SK-N-SH treated with all-trans-retinoic acid at 6 μM for 48 hours (cell line): ENCODE measurements at regions not wholly inside any gene's neighbourhood (a gene's known extent, or its start where the extent isn't known, plus 50 kb on each side); places are given as distances from the start of the nearest gene placed in this dataset.

Experiments used
- ATAC-seq: fragments of 200-7000 bp; cut with Tn5 transposase; 3 replicates; pipeline ENCODE4 v1.9.1; 2020; ENCODE audit warnings: mild to moderate bottlenecking, moderate library complexity
- BACH2 ChIP-seq: fragments of 250-450 bp; sonication (Bioruptor Pico); IDR thresholded peaks from 2 replicates; pipeline ENCODE4 v1.9.0; 2021; ENCODE audit warnings: mild to moderate bottlenecking, borderline replicate concordance
- CSDC2 ChIP-seq: fragments of 250-450 bp; sonication (Bioruptor Pico); IDR thresholded peaks from 2 replicates; pipeline ENCODE4 v1.5.0; 2020; ENCODE audit warnings: mild to moderate bottlenecking, moderate library complexity
- CSRNP3 ChIP-seq: fragments of 250-450 bp; sonication (Bioruptor Pico); IDR thresholded peaks from 2 replicates; pipeline ENCODE4 v1.5.1; 2021; ENCODE audit warnings: mild to moderate bottlenecking, moderate library complexity
- ESRRG ChIP-seq: fragments of 250-450 bp; sonication (Bioruptor Pico); IDR thresholded peaks from 2 replicates; pipeline ENCODE4 v1.6.1; 2021; ENCODE audit warnings: mild to moderate bottlenecking
- GLIS3 ChIP-seq: fragments of 250-450 bp; sonication (Bioruptor Pico); IDR thresholded peaks from 2 replicates; pipeline ENCODE4 v1.5.0; 2020; ENCODE audit warnings: mild to moderate bottlenecking, moderate library complexity
- OSR1 ChIP-seq: fragments of 250-450 bp; sonication (Bioruptor Pico); IDR thresholded peaks from 2 replicates; pipeline ENCODE4 v1.8.0; 2022; ENCODE audit warnings: moderate library complexity, mild to moderate bottlenecking, inconsistent platforms
- PATZ1 ChIP-seq: fragments of 250-450 bp; sonication (Bioruptor Pico); IDR thresholded peaks from 2 replicates; pipeline ENCODE4 v1.8.0; 2020; ENCODE audit warnings: mild to moderate bottlenecking, moderate library complexity, borderline replicate concordance
- PPARA ChIP-seq: fragments of 250-450 bp; sonication (Bioruptor Pico); IDR thresholded peaks from 2 replicates; pipeline ENCODE4 v1.5.0; 2020; ENCODE audit warnings: mild to moderate bottlenecking, borderline replicate concordance
- RARB ChIP-seq: fragments of 250-450 bp; sonication (Bioruptor Pico); IDR thresholded peaks from 2 replicates; pipeline ENCODE4 v1.8.0; 2021; ENCODE audit warnings: mild to moderate bottlenecking, moderate library complexity
- SNAI2 ChIP-seq: fragments of 250-450 bp; sonication (Bioruptor Pico); IDR thresholded peaks from 2 replicates; pipeline ENCODE4 v1.5.0; 2020; ENCODE audit warnings: mild to moderate bottlenecking, moderate library complexity
- TCF4 ChIP-seq: fragments of 250-450 bp; sonication (Bioruptor Pico); IDR thresholded peaks from 2 replicates; pipeline ENCODE4 v1.8.0; 2021; ENCODE audit warnings: mild to moderate bottlenecking, moderate library complexity, borderline replicate concordance
- TOX ChIP-seq: fragments of 250-450 bp; sonication (Bioruptor Pico); IDR thresholded peaks from 2 replicates; pipeline ENCODE4 v1.8.0; 2021; ENCODE audit warnings: mild to moderate bottlenecking, moderate library complexity, borderline replicate concordance
- ZC3H10 ChIP-seq: fragments of 250-450 bp; sonication (Bioruptor Pico); IDR thresholded peaks from 2 replicates; pipeline ENCODE4 v1.5.1; 2021; ENCODE audit warnings: mild to moderate bottlenecking, moderate library complexity
- ZFP3 ChIP-seq: fragments of 250-450 bp; sonication (Bioruptor Pico); IDR thresholded peaks from 2 replicates; pipeline ENCODE4 v1.5.0; 2020; ENCODE audit warnings: mild to moderate bottlenecking, moderate library complexity
- ZFP30 ChIP-seq: fragments of 450-650 bp; formaldehyde crosslinking; IDR thresholded peaks from 2 replicates; pipeline ENCODE4 v1.5.0; 2022; ENCODE audit warnings: mild to moderate bottlenecking, moderate library complexity
- ZNF565 ChIP-seq: fragments of 450-650 bp; formaldehyde crosslinking; conservative IDR thresholded peaks from 2 replicates; pipeline ENCODE4 v1.5.0; 2020; ENCODE audit warnings: low read depth, mild to moderate bottlenecking, moderate library complexity
- ZNF70 ChIP-seq: fragments of 450-650 bp; formaldehyde crosslinking; IDR thresholded peaks from 2 replicates; pipeline ENCODE4 v1.5.0; 2020; ENCODE audit warnings: mild to moderate bottlenecking, moderate library complexity
- ZNF8 ChIP-seq: fragments of 450-650 bp; formaldehyde crosslinking; IDR thresholded peaks from 2 replicates; pipeline ENCODE4 v1.5.0; 2020; ENCODE audit warnings: mild to moderate bottlenecking, moderate library complexity
- TF ChIP-seq, protein P1 (sequence below): fragments of 250-450 bp; sonication (Bioruptor Pico); IDR thresholded peaks from 2 replicates; pipeline ENCODE4 v1.5.0; 2020; ENCODE audit warnings: mild to moderate bottlenecking, moderate library complexity
- TF ChIP-seq, protein P2 (sequence below): fragments of 250-450 bp; sonication (Bioruptor Pico); IDR thresholded peaks from 2 replicates; pipeline ENCODE4 v1.5.1; 2020; ENCODE audit warnings: low read depth, mild to moderate bottlenecking, moderate library complexity
- TF ChIP-seq, protein P3 (sequence below): fragments of 250-450 bp; sonication (Bioruptor Pico); IDR thresholded peaks from 2 replicates; pipeline ENCODE4 v1.8.0; 2021; ENCODE audit warnings: low read depth, mild to moderate bottlenecking, moderate library complexity, borderline replicate concordance

DNA sequence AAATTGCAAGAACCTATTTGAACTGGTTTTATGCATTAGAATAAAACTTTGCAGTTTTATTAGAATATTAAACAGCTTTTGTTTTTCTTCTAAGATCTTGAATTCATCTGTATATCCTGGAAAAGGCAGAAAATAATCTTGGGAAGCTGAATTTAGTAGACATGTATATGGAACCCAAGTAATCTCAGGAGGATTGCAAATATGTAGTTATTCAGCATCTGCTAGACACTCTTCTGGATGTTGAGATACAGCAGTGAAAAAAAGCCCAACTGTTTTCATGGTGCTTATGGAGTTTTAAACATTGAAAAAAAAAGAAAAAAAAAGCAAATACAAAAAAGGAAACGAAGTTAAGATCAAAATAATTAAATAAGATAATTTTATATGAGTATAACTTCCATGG lies 922.2 kb upstream of the SEMA6A start (continued):
- TF ChIP-seq, protein P1, sequence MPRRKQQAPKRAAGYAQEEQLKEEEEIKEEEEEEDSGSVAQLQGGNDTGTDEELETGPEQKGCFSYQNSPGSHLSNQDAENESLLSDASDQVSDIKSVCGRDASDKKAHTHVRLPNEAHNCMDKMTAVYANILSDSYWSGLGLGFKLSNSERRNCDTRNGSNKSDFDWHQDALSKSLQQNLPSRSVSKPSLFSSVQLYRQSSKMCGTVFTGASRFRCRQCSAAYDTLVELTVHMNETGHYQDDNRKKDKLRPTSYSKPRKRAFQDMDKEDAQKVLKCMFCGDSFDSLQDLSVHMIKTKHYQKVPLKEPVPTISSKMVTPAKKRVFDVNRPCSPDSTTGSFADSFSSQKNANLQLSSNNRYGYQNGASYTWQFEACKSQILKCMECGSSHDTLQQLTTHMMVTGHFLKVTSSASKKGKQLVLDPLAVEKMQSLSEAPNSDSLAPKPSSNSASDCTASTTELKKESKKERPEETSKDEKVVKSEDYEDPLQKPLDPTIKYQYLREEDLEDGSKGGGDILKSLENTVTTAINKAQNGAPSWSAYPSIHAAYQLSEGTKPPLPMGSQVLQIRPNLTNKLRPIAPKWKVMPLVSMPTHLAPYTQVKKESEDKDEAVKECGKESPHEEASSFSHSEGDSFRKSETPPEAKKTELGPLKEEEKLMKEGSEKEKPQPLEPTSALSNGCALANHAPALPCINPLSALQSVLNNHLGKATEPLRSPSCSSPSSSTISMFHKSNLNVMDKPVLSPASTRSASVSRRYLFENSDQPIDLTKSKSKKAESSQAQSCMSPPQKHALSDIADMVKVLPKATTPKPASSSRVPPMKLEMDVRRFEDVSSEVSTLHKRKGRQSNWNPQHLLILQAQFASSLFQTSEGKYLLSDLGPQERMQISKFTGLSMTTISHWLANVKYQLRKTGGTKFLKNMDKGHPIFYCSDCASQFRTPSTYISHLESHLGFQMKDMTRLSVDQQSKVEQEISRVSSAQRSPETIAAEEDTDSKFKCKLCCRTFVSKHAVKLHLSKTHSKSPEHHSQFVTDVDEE (CRISPR knock-in tag) = no peak
- TF ChIP-seq GLIS3 = no peak
- TF ChIP-seq PPARA (CRISPR knock-in tag) = no peak
- no peak for TF ChIP-seq BACH2 (CRISPR knock-in tag)
- TF ChIP-seq ZNF565 (CRISPR knock-in tag) = no peak

DNA sequence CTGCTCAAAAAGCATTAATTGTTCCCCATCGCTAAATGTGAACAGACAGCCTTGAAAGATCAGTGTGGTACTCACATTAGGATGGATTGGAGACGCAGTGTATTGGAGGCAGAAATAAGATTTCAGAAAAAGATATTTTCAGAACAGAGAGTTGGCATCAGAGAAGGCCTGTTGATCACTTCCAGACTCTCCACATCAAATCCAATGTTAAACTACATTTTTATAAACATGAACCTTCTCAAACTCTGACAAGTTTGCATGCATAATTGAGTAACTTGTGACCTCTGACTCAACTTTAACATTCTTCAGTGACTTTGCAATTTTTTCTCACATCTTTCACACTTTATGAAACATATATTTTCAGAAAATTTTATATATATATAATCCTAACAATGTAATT lies 919.6 kb upstream of the SEMA6A start:
- ATAC-seq = no peak
- TF ChIP-seq CSRNP3 (CRISPR knock-in tag) (no peak), ZC3H10 (CRISPR knock-in tag) (no peak), GLIS3 (no peak), TOX (no peak), RARB (no peak), OSR1 (CRISPR knock-in tag) (no peak), ZNF8 (CRISPR knock-in tag) (no peak), TCF4 (CRISPR knock-in tag) (no peak), PATZ1 (CRISPR knock-in tag) (no peak), ZNF70 (CRISPR knock-in tag) (no peak), ZFP3 (no peak), CSDC2 (CRISPR knock-in tag) (no peak), PPARA (CRISPR knock-in tag) (no peak), SNAI2 (CRISPR knock-in tag) (no peak), BACH2 (CRISPR knock-in tag) (no peak), ESRRG (CRISPR knock-in tag) (no peak), ZFP30 (CRISPR knock-in tag) (no peak)
- TF ChIP-seq, protein P1 (CRISPR knock-in tag) = no peak
- TF ChIP-seq, protein P2, sequence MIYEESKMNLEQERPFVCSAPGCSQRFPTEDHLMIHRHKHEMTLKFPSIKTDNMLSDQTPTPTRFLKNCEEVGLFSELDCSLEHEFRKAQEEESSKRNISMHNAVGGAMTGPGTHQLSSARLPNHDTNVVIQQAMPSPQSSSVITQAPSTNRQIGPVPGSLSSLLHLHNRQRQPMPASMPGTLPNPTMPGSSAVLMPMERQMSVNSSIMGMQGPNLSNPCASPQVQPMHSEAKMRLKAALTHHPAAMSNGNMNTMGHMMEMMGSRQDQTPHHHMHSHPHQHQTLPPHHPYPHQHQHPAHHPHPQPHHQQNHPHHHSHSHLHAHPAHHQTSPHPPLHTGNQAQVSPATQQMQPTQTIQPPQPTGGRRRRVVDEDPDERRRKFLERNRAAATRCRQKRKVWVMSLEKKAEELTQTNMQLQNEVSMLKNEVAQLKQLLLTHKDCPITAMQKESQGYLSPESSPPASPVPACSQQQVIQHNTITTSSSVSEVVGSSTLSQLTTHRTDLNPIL = no peak
- TF ChIP-seq, protein P3, sequence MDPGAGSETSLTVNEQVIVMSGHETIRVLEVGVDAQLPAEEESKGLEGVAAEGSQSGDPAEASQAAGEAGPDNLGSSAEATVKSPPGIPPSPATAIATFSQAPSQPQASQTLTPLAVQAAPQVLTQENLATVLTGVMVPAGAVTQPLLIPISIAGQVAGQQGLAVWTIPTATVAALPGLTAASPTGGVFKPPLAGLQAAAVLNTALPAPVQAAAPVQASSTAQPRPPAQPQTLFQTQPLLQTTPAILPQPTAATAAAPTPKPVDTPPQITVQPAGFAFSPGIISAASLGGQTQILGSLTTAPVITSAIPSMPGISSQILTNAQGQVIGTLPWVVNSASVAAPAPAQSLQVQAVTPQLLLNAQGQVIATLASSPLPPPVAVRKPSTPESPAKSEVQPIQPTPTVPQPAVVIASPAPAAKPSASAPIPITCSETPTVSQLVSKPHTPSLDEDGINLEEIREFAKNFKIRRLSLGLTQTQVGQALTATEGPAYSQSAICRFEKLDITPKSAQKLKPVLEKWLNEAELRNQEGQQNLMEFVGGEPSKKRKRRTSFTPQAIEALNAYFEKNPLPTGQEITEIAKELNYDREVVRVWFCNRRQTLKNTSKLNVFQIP = no peak
